ENCODE measurements at regions not wholly inside any gene's neighbourhood (a gene's known extent, or its start where the extent isn't known, plus 50 kb on each side); places are given as distances from the start of the nearest gene placed in this dataset.

DNA sequence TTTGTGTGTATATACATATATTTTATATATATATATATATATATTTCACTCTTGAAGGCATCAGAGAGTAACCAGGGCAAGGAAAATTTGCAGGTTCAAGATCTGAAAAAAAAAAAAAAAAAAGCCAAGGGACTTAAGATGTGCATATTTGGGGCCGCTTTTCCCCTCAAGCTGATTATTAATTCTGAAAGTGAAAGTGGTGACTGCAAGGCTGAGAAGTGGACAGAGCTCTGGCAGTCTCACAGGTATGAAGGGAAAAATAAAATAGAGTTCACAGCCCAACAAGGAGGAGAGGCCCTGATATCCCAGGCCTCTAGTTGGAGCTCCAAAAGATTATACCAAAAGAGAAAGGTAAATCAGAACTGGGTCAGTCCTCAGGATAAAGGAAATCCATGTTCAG lies 234.4 kb upstream of the GAS1 start:
- TF ChIP-seq, protein P1, sequence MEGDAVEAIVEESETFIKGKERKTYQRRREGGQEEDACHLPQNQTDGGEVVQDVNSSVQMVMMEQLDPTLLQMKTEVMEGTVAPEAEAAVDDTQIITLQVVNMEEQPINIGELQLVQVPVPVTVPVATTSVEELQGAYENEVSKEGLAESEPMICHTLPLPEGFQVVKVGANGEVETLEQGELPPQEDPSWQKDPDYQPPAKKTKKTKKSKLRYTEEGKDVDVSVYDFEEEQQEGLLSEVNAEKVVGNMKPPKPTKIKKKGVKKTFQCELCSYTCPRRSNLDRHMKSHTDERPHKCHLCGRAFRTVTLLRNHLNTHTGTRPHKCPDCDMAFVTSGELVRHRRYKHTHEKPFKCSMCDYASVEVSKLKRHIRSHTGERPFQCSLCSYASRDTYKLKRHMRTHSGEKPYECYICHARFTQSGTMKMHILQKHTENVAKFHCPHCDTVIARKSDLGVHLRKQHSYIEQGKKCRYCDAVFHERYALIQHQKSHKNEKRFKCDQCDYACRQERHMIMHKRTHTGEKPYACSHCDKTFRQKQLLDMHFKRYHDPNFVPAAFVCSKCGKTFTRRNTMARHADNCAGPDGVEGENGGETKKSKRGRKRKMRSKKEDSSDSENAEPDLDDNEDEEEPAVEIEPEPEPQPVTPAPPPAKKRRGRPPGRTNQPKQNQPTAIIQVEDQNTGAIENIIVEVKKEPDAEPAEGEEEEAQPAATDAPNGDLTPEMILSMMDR (IDR thresholded peaks at IDR 0.05; ENCODE audit: low read depth, low read length, poor library complexity, severe bottlenecking), result no peak
- TF ChIP-seq EZH2phosphoT487 (IDR thresholded peaks at IDR 0.05; ENCODE audit: borderline replicate concordance, low read length), result no peak

Data from DOHH2 (cell line).